Peyer's patch (tissue), 4 donors: ENCODE measurements at regions not wholly inside any gene's neighbourhood (a gene's known extent, or its start where the extent isn't known, plus 50 kb on each side); places are given as distances from the start of the nearest gene placed in this dataset.

Experiments used
- DNase-seq, 3 donors: peaks; one replicate each; pipeline ENCODE4 v3.0.0-alpha.2; 2017 to 2019
- H3K27ac ChIP-seq, 4 donors: fragments of 200-600 bp; sonication (generic); one replicate each; pipeline ENCODE4 v1.5.1; 2016 to 2019
- H3K27me3 ChIP-seq, 2 donors: fragments of 200-600 bp; sonication (generic); one replicate each; pipeline ENCODE4 v1.5.1; 2019
- H3K36me3 ChIP-seq, 3 donors: fragments of 200-600 bp; sonication (generic); one replicate each; pipeline ENCODE4 v1.5.1; 2016 to 2019
- H3K4me1 ChIP-seq, 4 donors: fragments of 200-600 bp; sonication (generic); one replicate each; pipeline ENCODE4 v1.5.1; 2016 to 2019
- H3K4me3 ChIP-seq, 4 donors: fragments of 200-600 bp; sonication (generic); 1 replicate in 3 of 4; 2 replicates in 1 of 4; pipeline ENCODE4 v1.5.1; 2016 to 2019; ENCODE audit warnings: mild to moderate bottlenecking in 1 of 4
- H3K9me3 ChIP-seq, 4 donors: fragments of 200-600 bp; sonication (generic); one replicate each; pipeline ENCODE4 v1.5.1; 2016 to 2019; ENCODE audit warnings: mild to moderate bottlenecking in 1 of 4
- CTCF ChIP-seq, 6 experiments: fragments of 450-650 bp in 4 of 6; fragments of 200-600 bp in 2 of 6; sonication (generic) in 1 of 6; IDR thresholded peaks; one replicate each; pipeline ENCODE4 v1.5.1; 2017 to 2019; ENCODE audit warnings: antibody characterized with exemption in 6 of 6, mild to moderate bottlenecking in 3 of 6, moderate library complexity in 1 of 6
- POLR2A ChIP-seq, 2 donors: fragments of 450-650 bp; IDR thresholded peaks; one replicate each; pipeline ENCODE4 v1.5.1; 2017; ENCODE audit warnings: antibody characterized with exemption in 2 of 2, mild to moderate bottlenecking in 2 of 2, moderate library complexity in 2 of 2

- Histone ChIP-seq H3K27me3 (no peaks in the 10 kb centered on the region), H3K4me1 (no peaks in the 10 kb centered on the region), H3K4me3 (no peak overlapping the region), H3K27ac (no peak overlapping the region), H3K9me3 (no peaks in the 10 kb centered on the region), H3K36me3 (no peaks in the 10 kb centered on the region)
- TF ChIP-seq CTCF (IDR thresholded peaks at IDR 0.05) (no peak), POLR2A (IDR thresholded peaks at IDR 0.05) (no peak)
- no peak for DNase-seq
These were observed 363.6 kb upstream of the FAM241A start for GRCh38 chr4:111781611-111782010.

DNA sequence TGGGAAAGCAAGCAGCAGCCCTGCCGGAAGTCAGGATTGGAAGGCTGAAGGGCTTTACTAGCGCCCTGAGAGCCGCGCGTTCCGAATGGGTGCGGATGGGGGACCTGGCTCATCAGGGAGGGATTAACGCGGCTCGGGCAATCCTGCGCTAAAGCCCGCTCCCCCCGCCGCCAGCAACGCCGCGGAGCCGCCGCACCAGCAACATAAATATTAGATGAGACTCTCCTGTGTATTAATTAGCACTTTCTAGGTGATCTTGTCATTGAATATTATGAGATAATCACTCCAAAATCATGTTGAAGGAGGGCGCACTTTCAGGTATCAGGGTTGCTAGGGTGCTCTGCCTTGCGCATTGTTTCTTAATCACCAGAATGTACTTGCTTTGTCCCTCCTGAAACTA is 357.2 kb upstream of the FAM241A start:
- no peaks in the 10 kb centered on the region for H3K36me3 ChIP-seq
- H3K27me3 ChIP-seq: no peaks in the 10 kb centered on the region
- TF ChIP-seq POLR2A (IDR thresholded peaks at IDR 0.05) (no peak), CTCF (IDR thresholded peaks at IDR 0.05) (no peak)
- no peak overlapping the region for H3K4me3 ChIP-seq
- H3K9me3 ChIP-seq: no peaks in the 10 kb centered on the region
- no peak overlapping the region for H3K27ac ChIP-seq
- no peaks in the 10 kb centered on the region for H3K4me1 ChIP-seq
- DNase-seq: no peak

- no peak for DNase-seq
- H3K36me3 ChIP-seq: no peaks in the 10 kb centered on the region
- H3K4me3 ChIP-seq: no peak overlapping the region
- H3K27ac ChIP-seq: no peak overlapping the region
- H3K9me3 ChIP-seq: no peaks in the 10 kb centered on the region
- H3K4me1 ChIP-seq: no peaks in the 10 kb centered on the region
- no peaks in the 10 kb centered on the region for H3K27me3 ChIP-seq
- TF ChIP-seq CTCF (IDR thresholded peaks at IDR 0.05): no peak
- no peak for TF ChIP-seq POLR2A (IDR thresholded peaks at IDR 0.05)
These were observed 355.2 kb upstream of the FAM241A start for GRCh38 chr4:111789901-111790640.

GRCh38 chr4:111792632-111793031 is 352.6 kb upstream of the FAM241A start:
- Histone ChIP-seq H3K9me3 (no peaks in the 10 kb centered on the region), H3K4me1 (no peaks in the 10 kb centered on the region), H3K4me3 (no peak overlapping the region), H3K36me3 (no peaks in the 10 kb centered on the region), H3K27me3 (no peaks in the 10 kb centered on the region), H3K27ac (no peak overlapping the region)
- DNase-seq: no peak
- no peak for TF ChIP-seq CTCF (IDR thresholded peaks at IDR 0.05)
- TF ChIP-seq POLR2A (IDR thresholded peaks at IDR 0.05): no peak

- no peaks in the 10 kb centered on the region for H3K9me3 ChIP-seq
- no peaks in the 10 kb centered on the region for H3K4me1 ChIP-seq
- TF ChIP-seq POLR2A (IDR thresholded peaks at IDR 0.05): no peak
- DNase-seq: no peak
- no peak overlapping the region for H3K4me3 ChIP-seq
- no peaks in the 10 kb centered on the region for H3K36me3 ChIP-seq
- H3K27me3 ChIP-seq: no peaks in the 10 kb centered on the region
- no peak overlapping the region for H3K27ac ChIP-seq
These were observed 351.7 kb upstream of the FAM241A start for GRCh38 chr4:111793433-111794091.

- Histone ChIP-seq H3K4me1 (no peaks in the 10 kb centered on the region), H3K36me3 (no peaks in the 10 kb centered on the region), H3K9me3 (no peaks in the 10 kb centered on the region), H3K27me3 (no peaks in the 10 kb centered on the region), H3K27ac (no peak overlapping the region), H3K4me3 (no peak overlapping the region)
- peak in 1 of 3 donors; percentile 52 for DNase-seq
- TF ChIP-seq CTCF (IDR thresholded peaks at IDR 0.05) (no peak), POLR2A (IDR thresholded peaks at IDR 0.05) (no peak)
These were observed 347.6 kb upstream of the FAM241A start for GRCh38 chr4:111797455-111798163.
